NT2/D1 (cell line): ENCODE measurements at regions not wholly inside any gene's neighbourhood (a gene's known extent, or its start where the extent isn't known, plus 50 kb on each side); places are given as distances from the start of the nearest gene placed in this dataset.

Source experiments
- SUZ12 ChIP-seq: IDR thresholded peaks from 2 replicates; pipeline ENCODE4 v1.6.1; 2011; ENCODE audit not compliant: insufficient read length, insufficient read depth; ENCODE audit errors: extremely low read depth
- YY1 ChIP-seq: IDR thresholded peaks from 2 replicates; pipeline ENCODE4 v1.6.1; 2011; ENCODE audit not compliant: insufficient read length, insufficient read depth
- ZNF274 ChIP-seq: IDR thresholded peaks from 2 replicates; pipeline ENCODE4 v1.6.1; 2011; ENCODE audit warnings: mild to moderate bottlenecking, low read depth, low read length

GRCh38 chr2:220811952-220812570 is 760.0 kb downstream of the EPHA4 start:
- TF ChIP-seq ZNF274 = no peak
- TF ChIP-seq YY1 = no peak
- TF ChIP-seq SUZ12 = no peak
